Embryonic facial prominence (tissue), 1 donor: ENCODE measurements at regions not wholly inside any gene's neighbourhood (a gene's known extent, or its start where the extent isn't known, plus 50 kb on each side); places are given as distances from the start of the nearest gene placed in this dataset.
"Not testable (repeated sequence)": the region's sequence is repeated elsewhere in the genome, so short reads cannot be mapped to it uniquely, and the experiment has no call there.

ENCODE experiments used
- DNase-seq: peaks from one replicate; pipeline ENCODE4 v3.0.0-alpha.2; 2016; ENCODE audit errors: extremely low spot score

DNA sequence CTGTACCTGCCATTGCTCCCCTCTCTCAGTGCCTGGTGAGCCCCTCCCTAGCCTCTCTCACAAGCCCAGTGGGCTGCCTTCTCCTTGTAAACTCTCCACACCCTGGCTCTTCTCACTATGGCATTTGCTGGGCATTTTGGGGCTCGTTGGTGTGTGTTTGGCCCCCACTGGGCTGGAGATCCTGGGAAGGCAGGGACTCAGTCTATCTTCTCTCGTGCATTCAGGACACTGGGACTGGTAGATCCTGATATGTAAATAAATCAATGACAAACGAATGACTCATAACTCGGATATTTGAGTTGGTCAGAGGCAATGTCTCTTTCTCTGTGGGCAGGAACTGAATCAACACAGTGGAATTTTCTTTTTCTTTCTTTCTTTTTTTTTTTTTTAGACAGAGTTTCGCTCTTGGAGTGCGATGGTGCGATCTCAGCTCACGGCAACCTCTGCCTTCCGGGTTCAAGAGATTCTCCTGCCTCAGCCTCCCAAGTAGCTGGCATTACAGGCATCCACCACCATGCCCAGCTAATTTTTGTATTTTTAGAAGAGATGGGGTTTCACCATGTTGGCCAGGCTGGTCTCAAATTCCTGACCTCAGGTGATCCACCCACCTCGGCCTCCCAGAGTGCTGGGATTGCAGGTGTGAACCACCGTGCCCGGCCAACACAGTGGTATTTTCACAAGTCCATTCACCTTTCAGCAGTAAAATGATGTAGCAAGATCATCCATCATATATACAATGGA is 144.6 kb upstream of the SPRED2 start:
- no peak for DNase-seq

DNA sequence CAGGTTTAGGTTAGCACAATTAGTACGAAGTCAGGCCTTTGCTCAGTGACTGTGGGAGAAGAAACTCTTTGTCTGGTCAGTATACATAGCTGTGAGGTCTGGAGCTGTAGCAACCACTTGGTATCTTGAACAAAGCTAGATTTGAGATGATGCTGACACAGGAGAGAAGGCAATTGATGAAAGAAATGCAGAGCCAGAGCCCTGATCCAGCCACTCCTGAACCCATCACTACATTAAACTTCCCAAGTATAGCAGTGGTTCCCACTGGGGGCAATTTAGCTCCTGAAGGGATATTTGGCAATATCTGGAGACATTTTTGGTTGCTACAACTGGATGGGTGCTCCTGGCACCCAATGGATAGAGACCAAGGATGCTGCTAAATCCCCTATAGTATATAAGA is 143.9 kb upstream of the SPRED2 start:
- DNase-seq: no peak

DNA sequence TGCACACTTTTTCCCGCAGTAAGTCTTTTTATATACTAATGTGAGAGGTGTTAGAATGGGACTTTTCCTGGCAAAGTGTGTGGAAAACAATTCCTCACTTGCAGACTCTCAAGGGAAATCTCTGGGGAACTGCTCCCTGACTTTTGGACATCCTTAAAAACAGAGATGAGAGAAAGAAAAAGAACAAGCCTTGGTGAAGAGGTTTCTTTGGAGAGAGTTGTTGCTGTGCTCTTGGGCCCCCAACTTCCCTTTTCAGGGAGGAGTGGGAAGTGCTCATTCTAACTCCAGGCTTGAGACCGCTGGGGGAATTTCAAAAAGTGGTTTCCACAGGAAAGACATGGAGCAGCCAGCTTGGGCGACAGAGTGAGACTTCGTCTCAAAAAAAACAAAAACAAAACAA is 142.6 kb upstream of the SPRED2 start:
- no peak for DNase-seq

DNA sequence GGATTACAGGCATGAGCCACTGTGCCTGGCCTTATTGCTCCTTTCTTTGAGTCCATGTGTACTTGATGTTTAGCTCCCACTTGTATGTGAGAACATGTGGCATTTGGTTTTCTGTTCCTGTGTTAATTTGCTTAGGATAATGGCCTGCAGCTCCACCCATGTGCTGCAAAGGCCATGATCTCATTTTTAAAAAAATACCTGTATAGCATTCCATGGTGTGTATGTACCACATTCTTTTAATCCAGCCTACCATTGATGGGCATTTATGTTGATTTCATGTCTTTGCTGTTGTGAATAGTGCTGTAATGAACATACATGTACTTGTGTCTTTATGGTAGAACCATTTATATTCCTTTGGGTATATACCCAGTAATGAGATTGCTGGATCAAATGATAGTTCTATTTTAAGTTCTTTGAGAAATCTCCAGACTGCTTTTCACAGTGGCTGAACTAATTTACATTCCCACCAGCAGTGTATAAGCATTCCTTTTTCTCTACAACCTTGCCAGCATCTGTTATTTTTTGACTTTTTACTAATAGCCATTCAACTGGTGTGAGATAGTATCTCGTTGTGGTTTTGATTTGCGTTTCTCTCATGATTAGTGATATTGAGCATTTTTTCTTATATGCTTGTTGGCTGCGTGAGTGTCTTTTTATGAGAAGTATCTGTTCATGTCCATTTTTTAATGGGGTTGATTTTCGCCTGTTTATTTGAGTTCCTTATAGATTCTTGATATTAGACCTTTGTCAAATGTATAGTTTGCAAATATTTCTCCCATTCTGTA is 136.4 kb upstream of the SPRED2 start:
- not testable (repeated sequence) for DNase-seq

DNA sequence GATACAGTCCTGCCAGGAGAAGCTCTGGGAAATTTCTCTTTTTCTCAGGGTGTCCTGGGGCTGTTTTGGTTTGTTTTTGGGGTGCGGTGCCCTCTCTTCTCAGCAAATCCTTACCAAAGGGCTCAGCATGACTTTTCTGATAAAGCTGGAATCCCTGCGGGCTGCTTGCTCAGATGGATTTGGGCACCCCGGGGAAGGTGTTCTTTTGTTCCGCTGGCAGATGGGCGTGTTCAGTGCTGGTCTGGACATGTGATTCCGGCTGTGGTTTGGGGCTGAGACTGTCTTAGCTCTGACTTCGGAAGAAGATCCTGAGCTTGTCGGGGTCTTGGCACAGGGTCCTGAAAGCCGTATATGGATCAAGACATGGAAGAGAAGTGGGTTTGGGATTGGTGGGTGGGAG is 134.2 kb upstream of the SPRED2 start:
- no peak for DNase-seq

DNA sequence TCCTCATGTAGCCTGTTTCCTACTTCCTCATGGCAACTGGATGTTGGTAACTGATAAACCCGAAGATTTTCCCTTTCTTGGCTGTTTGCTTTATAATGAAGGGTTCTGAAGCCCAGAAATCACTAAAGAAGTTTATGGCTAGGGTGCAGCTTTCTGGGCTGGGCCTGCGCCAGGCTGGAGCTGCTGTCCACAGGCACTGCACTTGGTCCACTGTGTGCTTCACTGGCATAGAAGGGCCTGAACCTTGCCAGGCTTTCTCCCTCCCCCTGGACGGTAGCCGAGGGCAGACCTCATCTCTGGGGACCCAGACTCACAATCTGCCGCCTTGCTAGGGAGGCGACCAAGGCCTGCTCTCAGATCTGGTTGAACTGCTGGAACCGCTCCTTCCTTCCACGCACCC is 133.3 kb upstream of the SPRED2 start:
- DNase-seq: no peak

DNA sequence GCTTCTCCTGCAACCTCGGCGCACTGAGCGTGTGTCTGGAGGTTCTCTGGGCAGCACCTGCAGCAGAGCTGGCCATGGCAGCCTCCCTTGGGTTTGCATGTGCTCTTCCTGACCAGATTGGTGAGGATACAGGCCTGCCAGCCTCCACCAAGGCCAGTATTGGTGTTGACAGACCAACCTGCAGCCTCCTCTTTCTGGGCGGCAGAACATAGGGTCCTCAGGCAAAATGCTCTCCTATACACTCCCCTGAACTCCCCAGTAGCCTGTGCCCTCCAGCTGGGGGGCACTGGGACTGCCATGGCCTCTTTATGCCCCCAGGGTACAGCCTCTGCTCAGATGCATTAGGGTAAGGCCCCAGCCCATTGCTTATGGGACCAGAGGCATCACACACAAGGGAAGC is 131.9 kb upstream of the SPRED2 start:
- no peak for DNase-seq

DNA sequence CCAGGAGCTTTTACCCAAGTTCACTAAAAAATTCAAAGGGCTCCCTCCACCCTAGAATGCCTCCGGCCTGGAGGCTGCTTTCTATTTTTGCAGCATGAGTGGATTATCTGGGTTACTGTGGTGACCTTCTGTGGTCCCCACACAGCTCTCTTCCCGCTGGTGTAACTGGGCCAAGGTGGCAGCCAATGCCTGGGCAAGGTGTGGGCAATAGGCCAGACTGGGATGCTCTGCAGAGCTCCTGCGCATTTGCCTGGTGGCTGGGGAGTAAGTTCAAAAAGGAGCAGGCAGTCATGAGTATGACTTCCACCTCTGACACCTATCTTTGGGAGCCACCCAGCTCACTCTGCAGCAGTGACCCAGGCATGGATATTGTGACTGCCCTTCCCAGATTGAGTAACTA is 130.5 kb upstream of the SPRED2 start:
- no peak for DNase-seq

DNA sequence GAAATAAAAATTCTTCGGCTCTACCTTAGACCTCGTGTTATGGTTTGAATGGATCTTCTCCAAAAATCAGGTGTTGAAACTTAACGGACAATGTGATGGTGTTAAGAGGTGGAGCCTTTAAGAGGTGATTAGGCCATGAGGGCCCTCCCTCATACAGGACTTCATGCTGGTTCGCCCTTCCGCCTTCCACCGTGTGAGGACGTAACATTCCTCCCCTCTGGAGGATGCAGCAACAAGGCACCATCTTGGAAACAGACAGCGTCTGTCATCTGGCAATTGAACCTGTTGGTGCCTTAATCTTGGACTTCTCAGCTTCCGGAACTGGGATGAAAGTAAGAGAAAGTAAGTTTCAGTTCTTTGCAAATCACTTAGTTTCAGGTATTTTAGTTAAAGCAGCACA is 126.3 kb upstream of the SPRED2 start:
- DNase-seq: no peak

DNA sequence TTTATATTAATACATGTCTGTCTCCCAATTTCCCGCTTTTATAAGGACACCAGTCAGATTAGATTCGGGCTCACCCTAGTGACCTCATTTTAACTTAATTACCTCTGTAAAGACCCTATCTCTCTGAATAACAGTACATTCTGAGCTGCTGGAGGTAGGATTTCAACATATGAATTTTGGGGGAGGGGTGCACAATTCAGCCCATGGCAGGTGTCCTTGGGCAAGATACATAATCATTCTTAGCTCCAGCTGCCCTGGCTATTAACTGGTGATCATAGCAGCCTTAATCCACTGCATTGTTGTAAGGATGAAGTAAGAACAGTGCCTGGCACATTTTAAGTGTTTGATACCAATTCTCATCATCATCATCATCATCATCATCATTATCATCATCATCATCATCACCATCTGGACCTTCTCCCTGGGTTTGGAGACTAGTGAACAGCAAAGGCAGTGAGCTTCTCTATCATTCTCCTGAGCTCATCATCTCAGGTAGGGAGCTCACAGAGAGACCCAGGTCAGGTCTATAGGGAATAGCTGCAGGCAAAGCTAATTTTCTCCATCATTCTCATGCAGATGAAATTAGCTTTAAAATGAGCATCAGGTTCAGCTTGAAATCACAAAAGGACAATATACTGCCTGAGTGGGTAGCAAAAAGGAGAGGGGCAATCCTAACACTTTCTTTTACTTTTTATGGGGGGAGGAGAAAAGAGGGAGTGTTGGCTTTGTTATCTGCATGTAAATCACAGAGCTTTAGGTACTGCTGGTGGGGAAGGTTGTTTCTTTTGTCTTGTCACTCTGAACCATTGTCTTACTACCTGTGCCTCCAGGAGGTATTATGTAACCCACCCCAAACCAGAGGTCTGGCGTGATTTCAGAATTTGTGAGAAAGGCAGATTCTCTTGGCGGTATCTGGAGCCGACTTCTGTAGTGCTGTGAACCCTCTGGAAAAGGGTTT is 125.5 kb upstream of the SPRED2 start:
- no peak for DNase-seq

DNA sequence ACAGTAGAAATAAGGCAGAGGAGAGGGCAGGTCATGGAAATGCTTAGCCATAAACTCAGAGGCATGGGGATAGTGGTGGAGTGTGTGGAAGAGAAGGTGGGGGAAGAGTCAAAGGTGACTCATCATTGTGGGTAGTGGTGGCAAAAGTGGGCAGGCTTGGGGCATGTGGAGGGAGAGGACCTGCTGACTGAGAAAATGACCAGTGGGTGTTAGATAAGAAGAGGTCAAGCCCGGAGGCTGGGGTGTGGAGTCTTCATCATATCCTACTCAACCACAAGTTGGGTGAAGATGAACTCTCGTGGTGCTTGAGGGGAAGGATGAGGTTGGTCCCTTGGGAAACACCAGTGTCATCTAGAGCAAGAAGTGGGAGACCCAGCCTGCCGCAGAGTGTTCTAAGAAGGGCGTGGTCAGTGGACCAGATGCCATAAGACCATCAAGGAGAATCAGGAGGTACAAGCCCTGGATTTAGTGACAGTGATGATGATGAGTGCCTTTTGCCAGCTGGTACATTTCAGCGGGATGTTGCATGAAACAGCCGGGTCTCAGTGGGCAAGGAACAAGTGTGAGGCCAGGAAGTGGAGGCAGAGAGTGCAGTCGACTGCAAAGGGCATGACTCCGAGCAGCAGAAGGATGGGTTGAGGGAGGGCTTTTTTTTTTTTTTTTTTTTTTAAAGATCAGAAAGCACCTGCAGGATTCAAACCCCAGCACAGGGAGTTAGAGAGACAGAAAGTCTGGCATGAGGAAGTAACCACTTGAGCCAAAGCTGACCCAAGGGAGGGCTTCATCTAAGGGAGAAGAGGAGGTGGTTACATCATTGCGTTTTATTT is 122.6 kb upstream of the SPRED2 start:
- DNase-seq: no peak

DNA sequence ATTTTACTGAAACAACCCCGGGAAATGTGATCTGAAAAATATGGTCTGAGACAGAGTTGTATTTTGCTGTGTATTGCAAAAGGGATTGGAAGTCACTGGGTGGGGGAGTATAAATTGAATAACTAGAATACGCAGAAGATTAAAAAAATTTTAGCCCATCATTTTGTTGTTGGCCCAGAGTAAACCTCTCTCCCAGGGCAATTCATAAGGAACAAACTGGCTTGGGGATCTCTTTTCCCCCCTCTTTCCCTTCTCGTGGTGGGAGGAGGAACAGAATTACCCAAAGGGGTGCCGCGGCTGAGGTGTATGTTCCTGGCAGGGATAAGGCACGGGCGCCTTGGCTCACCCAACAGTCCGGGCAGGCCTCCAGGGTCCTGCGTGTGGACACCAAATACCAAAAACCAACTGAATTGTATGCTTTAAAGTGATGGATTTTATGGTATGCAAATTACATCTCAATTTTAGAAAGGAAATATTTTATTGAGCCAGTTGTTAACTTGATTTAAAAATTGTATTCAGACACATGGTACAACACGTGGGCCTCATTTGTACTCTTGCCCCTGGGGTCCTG is 121.2 kb upstream of the SPRED2 start:
- no peak for DNase-seq

DNA sequence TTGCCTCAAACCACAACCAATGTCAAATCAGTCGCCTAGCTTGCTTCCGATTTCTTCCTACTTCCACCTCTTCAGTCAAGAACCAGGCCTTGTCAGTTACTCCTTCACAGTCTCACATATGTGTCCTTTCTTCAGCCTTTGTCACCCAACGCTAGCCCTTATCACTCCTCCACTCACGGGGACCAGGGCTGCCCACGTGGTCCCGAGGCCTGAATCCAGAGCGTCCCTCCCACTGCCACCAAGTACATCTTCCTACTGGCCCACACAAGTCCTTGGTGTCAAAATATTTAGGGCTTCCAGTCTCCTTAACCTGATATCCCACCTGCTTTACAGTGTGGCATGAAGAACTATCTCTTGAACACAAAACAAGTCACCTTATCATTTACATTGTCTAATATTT is 119.1 kb upstream of the SPRED2 start:
- no peak for DNase-seq

DNA sequence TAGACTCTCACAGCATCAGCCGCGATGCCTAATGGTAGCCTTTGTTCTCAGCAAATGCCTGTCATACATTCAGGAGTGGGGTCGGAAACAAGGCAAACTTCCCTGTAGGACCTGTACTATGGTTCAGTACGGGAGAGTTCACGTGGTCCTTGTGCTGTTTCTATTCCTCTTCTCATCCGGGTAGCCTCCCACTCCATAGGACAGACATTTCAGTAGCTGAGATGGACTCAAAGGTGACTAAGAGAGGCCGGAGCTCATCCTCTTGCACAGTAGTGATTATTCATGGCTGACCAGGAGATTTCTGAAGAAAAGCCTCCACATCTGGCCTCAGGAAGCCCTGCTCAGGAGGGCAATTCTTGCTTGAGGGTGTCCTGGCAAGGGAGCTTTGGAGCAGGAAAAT is 117.8 kb upstream of the SPRED2 start:
- DNase-seq: no peak

DNA sequence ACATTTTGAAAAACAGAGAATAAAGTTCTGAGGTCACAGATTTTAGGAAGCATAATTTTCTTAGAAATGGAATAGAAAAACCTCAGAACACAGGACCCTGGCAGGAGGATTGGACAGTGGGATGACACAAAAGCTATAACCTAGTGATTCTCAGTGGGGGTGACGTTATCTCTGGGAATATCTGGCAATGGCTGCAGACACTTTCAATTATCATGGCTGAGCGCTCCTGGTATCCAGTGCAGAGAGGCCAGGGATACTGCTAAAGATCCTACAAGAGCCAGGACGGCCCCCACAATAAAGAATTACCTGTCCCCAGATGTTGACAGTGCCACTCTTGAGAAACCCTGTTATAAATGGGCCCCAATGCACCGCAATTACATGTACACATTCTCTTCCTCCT is 117.2 kb upstream of the SPRED2 start:
- DNase-seq: no peak

DNA sequence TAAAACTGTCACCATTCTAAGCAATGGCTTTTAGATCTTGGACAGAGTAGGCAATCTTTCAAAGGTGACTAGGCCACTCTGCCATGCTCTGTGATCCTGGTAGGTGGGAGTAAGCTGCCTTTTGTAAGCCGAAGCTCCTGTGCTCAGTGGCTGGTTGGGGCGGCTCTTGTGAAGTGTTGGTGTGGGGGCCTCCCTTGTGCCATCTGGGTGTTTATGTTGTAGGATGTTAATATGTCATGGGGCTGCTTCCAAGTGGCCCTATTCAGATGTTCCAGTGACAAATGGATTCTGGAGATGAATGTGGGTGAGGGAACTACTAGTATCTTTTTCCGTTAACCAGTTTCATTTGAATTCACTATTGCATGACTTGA is 116.8 kb upstream of the SPRED2 start:
- no peak for DNase-seq

DNA sequence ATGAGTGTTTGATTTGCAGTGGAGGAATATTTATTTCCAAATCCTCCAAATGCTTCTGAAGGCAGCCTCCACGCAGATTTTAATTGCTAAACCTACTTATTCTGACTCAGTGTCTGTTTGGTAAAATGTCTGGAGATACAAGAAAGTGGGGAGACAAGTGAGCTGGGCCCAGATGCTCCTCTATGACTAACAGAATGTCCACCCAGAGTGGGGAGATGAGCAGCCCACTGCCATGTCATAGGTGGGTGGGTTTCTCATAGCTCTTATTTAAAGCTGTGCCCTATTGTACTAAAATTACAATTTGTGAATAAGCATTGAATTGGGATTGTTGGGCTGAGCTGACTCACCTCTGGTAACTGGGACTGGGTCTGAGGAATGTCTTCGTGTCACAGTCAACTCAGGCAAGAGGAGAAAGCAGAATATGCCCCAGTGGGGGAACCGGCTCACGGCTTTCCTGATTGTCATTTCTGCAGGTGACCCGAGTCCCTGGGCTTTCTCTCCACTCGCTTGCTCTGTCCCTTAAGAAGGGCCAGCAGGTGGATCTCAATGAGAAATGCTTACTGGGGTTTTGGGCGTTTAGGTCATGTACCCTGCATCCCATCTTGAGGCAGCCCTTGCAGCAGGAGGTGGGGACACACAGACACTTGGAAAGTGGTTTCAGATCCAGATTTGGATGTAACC is 116.3 kb upstream of the SPRED2 start:
- no peak for DNase-seq

DNA sequence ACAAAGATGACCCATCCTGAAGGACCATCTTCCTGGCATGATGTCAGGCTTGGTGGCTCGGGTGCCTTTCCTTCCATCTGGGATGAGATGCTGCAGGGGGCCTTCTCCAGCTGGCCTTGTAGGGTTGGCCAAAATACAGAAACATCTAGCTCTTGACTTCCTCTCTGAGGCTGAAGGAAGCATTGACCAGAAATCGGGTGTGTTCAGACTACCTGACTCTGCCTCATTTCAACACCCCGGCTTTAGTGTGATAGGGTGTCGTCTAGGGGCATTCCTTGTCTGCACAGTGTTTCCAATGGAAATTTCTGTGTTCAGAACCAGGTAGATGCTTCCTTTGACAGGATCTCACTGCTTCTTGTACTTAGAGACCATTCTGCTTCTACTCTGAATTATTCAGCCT is 115.7 kb upstream of the SPRED2 start:
- no peak for DNase-seq

DNA sequence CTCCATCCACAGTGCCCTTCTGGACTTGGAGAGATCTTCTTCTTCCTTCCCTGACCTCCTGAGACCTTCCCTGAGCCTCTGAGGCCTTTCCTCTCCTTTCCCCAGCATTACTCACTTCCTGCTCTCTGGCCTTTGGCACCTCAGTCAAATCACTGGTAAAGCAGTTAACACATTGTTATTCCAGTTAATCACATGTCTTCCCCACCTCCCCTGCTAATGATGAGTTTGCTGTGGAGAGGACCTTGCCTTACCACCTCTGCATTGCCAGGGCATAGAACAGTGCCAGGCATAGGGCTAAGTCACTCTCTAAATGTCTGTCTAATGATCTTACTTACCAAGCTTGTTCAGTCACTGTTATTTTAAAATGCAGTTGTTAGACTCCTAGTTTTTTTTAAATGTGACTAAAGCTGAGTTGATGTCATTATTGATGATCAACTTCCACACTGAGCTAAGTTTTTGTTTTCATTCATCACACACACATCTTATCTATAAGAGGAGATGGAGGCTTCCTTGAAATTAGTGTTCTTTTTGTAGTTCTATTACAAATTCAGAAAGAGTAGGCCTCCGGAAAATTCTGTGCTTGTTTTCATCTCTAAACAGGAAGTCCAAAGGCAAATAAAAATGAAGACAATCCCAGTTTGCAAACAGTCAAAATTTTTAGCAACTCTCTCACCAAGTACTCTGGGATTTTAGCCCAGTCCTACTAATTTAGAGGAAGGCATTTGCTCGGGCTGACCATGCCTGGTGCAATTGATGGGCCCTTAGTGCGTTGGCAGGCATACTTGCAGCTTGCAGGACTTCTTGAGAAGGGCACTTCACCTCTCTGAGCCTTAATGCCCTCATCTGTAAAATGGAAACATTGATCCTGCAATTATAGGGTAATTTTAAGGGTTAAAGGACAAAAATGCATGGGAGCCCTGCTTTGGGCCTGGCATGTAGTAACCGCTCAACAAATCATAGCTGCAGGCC is 113.7 kb upstream of the SPRED2 start:
- no peak for DNase-seq
